PFSK-1 (cell line): ENCODE measurements at regions not wholly inside any gene's neighbourhood (a gene's known extent, or its start where the extent isn't known, plus 50 kb on each side); places are given as distances from the start of the nearest gene placed in this dataset.

Experiments used
- FOXP2 ChIP-seq: optimal IDR thresholded peaks from 2 replicates; pipeline ENCODE3; 2011; ENCODE audit warnings: borderline replicate concordance, control low read depth, inconsistent platforms; ENCODE audit not compliant: insufficient read depth; ENCODE audit errors: extremely low read length, extremely low read depth
- POLR2AphosphoS5 ChIP-seq: IDR thresholded peaks from 2 replicates; pipeline ENCODE4 v1.6.1; 2012; ENCODE audit warnings: low read depth, mild to moderate bottlenecking, control low read depth, low read length, moderate library complexity
- SIN3A ChIP-seq: IDR thresholded peaks from 2 replicates; pipeline ENCODE4 v1.6.1; 2012; ENCODE audit warnings: mild to moderate bottlenecking, low read length, moderate library complexity, borderline replicate concordance; ENCODE audit not compliant: insufficient read depth
- TAF1 ChIP-seq: IDR thresholded peaks from 2 replicates; pipeline ENCODE4 v1.6.1; 2012; ENCODE audit warnings: low read length, control low read depth, borderline replicate concordance; ENCODE audit not compliant: insufficient read depth
- TF ChIP-seq, protein P1 (sequence below), 2 experiments: IDR thresholded peaks; 2 replicates each; pipeline versions ENCODE4 v1.6.1 to v1.8.0; 2011 to 2012; ENCODE audit warnings: low read depth in 2 of 2, low read length in 2 of 2, control low read depth in 1 of 2, inconsistent platforms in 1 of 2, mild to moderate bottlenecking in 1 of 2, moderate library complexity in 1 of 2; ENCODE audit not compliant: insufficient read depth in 1 of 2

DNA sequence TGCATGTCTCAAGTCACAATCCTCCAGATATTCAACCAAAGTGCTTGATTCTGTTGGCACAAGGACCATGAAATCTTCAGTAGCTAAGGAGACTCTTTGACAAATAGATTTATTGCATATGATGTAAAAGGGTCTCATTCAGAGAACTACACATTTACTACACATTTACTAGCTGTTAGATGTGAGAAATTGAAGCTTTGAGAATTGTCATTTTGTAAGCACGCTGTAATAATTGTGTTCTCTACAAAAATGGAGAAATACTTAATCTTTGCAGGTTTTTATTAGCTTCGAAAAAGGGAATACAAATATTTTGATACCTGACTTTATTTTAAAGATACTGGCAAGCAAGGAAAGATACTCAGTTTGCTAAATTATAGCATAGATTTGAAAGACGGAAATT, 70.2 kb upstream of the CHD2 start:
- TF ChIP-seq TAF1 (no peak), FOXP2 (no peak), POLR2AphosphoS5 (no peak)
- TF ChIP-seq, protein P1, sequence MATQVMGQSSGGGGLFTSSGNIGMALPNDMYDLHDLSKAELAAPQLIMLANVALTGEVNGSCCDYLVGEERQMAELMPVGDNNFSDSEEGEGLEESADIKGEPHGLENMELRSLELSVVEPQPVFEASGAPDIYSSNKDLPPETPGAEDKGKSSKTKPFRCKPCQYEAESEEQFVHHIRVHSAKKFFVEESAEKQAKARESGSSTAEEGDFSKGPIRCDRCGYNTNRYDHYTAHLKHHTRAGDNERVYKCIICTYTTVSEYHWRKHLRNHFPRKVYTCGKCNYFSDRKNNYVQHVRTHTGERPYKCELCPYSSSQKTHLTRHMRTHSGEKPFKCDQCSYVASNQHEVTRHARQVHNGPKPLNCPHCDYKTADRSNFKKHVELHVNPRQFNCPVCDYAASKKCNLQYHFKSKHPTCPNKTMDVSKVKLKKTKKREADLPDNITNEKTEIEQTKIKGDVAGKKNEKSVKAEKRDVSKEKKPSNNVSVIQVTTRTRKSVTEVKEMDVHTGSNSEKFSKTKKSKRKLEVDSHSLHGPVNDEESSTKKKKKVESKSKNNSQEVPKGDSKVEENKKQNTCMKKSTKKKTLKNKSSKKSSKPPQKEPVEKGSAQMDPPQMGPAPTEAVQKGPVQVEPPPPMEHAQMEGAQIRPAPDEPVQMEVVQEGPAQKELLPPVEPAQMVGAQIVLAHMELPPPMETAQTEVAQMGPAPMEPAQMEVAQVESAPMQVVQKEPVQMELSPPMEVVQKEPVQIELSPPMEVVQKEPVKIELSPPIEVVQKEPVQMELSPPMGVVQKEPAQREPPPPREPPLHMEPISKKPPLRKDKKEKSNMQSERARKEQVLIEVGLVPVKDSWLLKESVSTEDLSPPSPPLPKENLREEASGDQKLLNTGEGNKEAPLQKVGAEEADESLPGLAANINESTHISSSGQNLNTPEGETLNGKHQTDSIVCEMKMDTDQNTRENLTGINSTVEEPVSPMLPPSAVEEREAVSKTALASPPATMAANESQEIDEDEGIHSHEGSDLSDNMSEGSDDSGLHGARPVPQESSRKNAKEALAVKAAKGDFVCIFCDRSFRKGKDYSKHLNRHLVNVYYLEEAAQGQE (IDR thresholded peaks at IDR 0.05; ENCODE audit: insufficient read depth in 1 of 2, low read depth in 2 of 2, low read length in 2 of 2), result no peak

DNA sequence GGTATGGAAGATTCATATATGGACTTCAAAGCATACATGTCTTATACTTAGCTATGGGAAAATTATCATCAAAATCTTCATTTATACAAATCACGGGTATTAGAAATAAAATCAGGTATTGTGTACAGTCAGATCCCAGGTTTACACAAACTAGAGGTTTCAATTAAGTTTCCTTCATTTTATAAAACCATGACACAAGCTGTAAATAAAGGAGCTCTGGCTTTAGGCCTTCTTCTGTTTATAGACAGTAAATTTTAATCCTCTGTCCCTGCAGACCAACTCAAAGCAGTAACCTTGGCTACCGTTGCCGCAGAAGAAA, 68.8 kb upstream of the CHD2 start:
- no peak for TF ChIP-seq POLR2AphosphoS5
- TF ChIP-seq, protein P1 (IDR thresholded peaks at IDR 0.05; ENCODE audit: insufficient read depth in 1 of 2, low read depth in 2 of 2, low read length in 2 of 2), result no peak
- no peak for TF ChIP-seq FOXP2
- TF ChIP-seq SIN3A, result no peak
- no peak for TF ChIP-seq TAF1

DNA sequence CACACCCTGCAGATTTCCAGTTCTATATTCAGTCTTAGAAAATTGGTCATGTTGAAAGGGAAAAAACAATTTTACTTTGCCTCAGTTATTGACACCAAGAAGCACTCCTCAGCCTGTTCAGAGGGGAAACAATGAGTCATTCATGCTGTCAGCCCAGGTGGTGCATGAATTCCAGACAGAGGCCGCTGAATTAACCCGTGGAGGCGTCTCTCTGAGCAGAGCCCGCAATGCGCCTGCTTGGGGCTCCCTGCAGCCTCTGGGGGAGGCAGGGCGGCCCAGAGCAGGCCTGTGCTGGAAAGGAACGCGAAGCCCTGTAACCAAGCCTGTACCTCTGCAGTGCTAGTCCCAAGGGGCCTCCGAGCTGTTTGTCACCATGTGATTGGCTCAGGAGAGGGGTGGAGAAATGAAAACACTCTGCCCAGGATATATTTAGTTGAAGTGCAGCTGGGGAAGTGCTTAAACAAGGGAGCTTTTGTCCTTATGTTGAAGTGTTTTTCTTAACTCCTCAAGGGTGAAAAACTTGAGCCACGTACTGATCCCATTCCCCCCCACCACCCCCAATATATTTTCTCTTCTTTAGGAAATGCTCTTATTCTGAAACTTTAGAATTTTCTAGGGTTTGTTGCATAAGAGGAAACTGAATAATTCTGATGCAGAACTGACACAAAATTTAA, 68.3 kb upstream of the CHD2 start:
- TF ChIP-seq SIN3A (peak; percentile 42; the same call in 1 of the 2 replicates), POLR2AphosphoS5 (peak; percentile 69), TAF1 (no peak), FOXP2 (peak; percentile 71)
- TF ChIP-seq, protein P1 (IDR thresholded peaks at IDR 0.05; ENCODE audit: insufficient read depth in 1 of 2, low read depth in 2 of 2, low read length in 2 of 2), result 0 out of 4 replicates have a peak, but pooled peaks have one; percentile 4 to 28

DNA sequence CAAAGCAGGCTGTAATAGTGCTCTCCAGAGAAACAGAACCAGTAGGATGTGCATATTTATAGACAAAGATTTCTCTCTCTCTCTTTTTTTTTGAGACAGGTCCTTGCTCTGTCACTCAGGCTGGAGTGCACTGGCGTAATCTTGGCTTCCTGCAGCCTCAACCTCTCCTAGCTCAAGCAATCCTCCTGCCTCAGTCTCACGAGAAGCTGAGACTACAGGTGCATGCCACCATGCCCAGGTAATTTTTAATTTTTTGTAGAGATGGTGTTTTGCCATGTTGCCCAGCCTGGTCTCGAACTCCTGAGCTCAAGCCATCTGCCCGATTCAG, 67.1 kb upstream of the CHD2 start:
- TF ChIP-seq POLR2AphosphoS5 (no peak), TAF1 (no peak), SIN3A (no peak), FOXP2 (no peak)
- TF ChIP-seq, protein P1 (IDR thresholded peaks at IDR 0.05; ENCODE audit: insufficient read depth in 1 of 2, low read depth in 2 of 2, low read length in 2 of 2), result no peak
